Keratinocyte (primary cell): ENCODE measurements at regions not wholly inside any gene's neighbourhood (a gene's known extent, or its start where the extent isn't known, plus 50 kb on each side); places are given as distances from the start of the nearest gene placed in this dataset.

ENCODE experiments used
- DNase-seq: peaks from one replicate; pipeline ENCODE4 v3.0.0-alpha.2; 2011; ENCODE audit warnings: low read depth, missing footprints, low spot score
- FAIRE-seq: peaks from 2 replicates; lab custom pipeline; 2011; peaks lifted over from hg19 to GRCh38; lab: Jason Lieb, UNC
- H2AFZ ChIP-seq: 2 replicates; pipeline ENCODE4 v1.6.0; 2012; ENCODE audit warnings: low read length, control low read depth, inconsistent platforms; ENCODE audit not compliant: control insufficient read depth
- H3K27ac ChIP-seq: 2 replicates; pipeline ENCODE4 v1.5.1; 2011; ENCODE audit warnings: low read length; ENCODE audit not compliant: control insufficient read depth, insufficient read depth
- H3K27me3 ChIP-seq: 3 replicates; pipeline ENCODE4 v1.6.0; 2011; ENCODE audit warnings: low read length; ENCODE audit not compliant: control insufficient read depth, insufficient read depth; ENCODE audit errors: extremely low read depth
- H3K36me3 ChIP-seq, 2 experiments: 2 replicates in 1 of 2; 3 replicates in 1 of 2; pipeline ENCODE4 v1.5.1; 2011; ENCODE audit warnings: low read length in 2 of 2, mild to moderate bottlenecking in 1 of 2; ENCODE audit not compliant: control insufficient read depth in 2 of 2, insufficient read depth in 2 of 2; ENCODE audit errors: extremely low read depth in 1 of 2
- H3K4me1 ChIP-seq: 3 replicates; pipeline ENCODE4 v1.5.1; 2011; ENCODE audit warnings: low read length; ENCODE audit not compliant: control insufficient read depth, insufficient read depth; ENCODE audit errors: extremely low read depth
- H3K4me2 ChIP-seq: 3 replicates; pipeline ENCODE4 v1.6.0; 2011; ENCODE audit warnings: low read depth, low read length; ENCODE audit not compliant: control insufficient read depth, insufficient read depth; ENCODE audit errors: extremely low read depth
- H3K4me3 ChIP-seq, 3 experiments: fragments of 200-600 bp in 1 of 3; sonication (generic) in 1 of 3; 2 replicates in 2 of 3; 3 replicates in 1 of 3; pipeline ENCODE4 v1.5.1; 2011 to 2016; ENCODE audit warnings: low read length in 3 of 3, mild to moderate bottlenecking in 3 of 3, control low read depth in 2 of 3, inconsistent platforms in 1 of 3, low read depth in 1 of 3, mixed read lengths in 1 of 3, mixed run types in 1 of 3, moderate library complexity in 1 of 3; ENCODE audit not compliant: control insufficient read depth in 2 of 3, insufficient read depth in 2 of 3; ENCODE audit errors: extremely low read depth in 1 of 3
- H3K79me2 ChIP-seq: 2 replicates; pipeline ENCODE4 v1.6.0; 2012; ENCODE audit warnings: low read length; ENCODE audit not compliant: control insufficient read depth, insufficient read depth
- H3K9ac ChIP-seq: 3 replicates; pipeline ENCODE4 v1.6.0; 2011; ENCODE audit warnings: low read length; ENCODE audit not compliant: control insufficient read depth, insufficient read depth; ENCODE audit errors: extremely low read depth
- H3K9me1 ChIP-seq: 3 replicates; pipeline ENCODE4 v1.6.0; 2011; ENCODE audit warnings: low read length; ENCODE audit not compliant: control insufficient read depth, insufficient read depth; ENCODE audit errors: extremely low read depth
- H3K9me3 ChIP-seq: 2 replicates; pipeline ENCODE4 v1.5.1; 2012; ENCODE audit warnings: low read depth, low read length; ENCODE audit not compliant: control insufficient read depth
- H4K20me1 ChIP-seq: 3 replicates; pipeline ENCODE4 v1.6.0; 2011; ENCODE audit warnings: low read length; ENCODE audit not compliant: control insufficient read depth, insufficient read depth; ENCODE audit errors: extremely low read depth
- EZH2 ChIP-seq: IDR thresholded peaks from one replicate; pipeline ENCODE4 v1.6.1; 2012; ENCODE audit warnings: inconsistent platforms, mild to moderate bottlenecking, low read length, moderate library complexity
- dilution Hi-C: fragments of 300-500 bp; cut with MboI; formaldehyde crosslinking; loops from one replicate; pipeline ENCODE4 v1.7.0; 2020; ENCODE audit warnings: low sequenced_read_pairs; ENCODE audit not compliant: extremely low pct_ligation_motif_present
- TF ChIP-seq, protein P1 (sequence below), 3 experiments: IDR thresholded peaks in 1 of 3; conservative IDR thresholded peaks in 1 of 3; optimal IDR thresholded peaks in 1 of 3; 2 replicates in 2 of 3; 3 replicates in 1 of 3; pipeline versions ENCODE3 to v1.5.1; 2011; ENCODE audit warnings: low read length in 3 of 3, mild to moderate bottlenecking in 3 of 3, moderate library complexity in 2 of 3, control low read depth in 1 of 3, inconsistent platforms in 1 of 3; ENCODE audit not compliant: insufficient read depth in 2 of 3; ENCODE audit errors: extremely low read depth in 1 of 3

DNA sequence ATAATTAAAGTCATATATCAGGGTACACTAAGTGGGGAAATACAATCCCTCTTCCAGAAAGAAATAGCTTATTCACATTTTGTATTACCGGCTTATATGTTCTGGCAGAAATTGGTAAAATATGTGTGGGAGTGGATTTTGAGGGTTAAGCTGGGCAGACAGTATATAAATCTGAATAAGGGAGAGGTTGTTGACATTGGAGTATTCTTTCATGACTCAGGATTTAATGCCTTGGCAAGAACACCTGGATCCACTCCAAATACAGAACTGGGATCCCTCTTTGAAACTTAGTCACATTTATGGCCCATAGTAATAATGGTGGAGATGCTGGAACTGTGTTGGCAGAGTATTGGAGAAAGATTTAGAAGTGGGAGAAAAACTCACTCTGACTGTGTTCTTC is 54.3 kb upstream of the TET2 start:
- dilution Hi-C loops = no loop called here
- no peak overlapping the region for H3K4me3 ChIP-seq
- H3K27me3 ChIP-seq = no peaks in the 10 kb centered on the region
- H2AFZ ChIP-seq = peak overlapping the region; percentile 42
- peaks cover 22% of the 10 kb centered on the region for H3K4me1 ChIP-seq
- FAIRE-seq (peak; percentile 60), DNase-seq (no peak)
- no peak overlapping the region for H3K9ac ChIP-seq
- H3K36me3 ChIP-seq = no peaks in the 10 kb centered on the region
- peaks cover 7% of the 10 kb centered on the region for H3K9me3 ChIP-seq
- no peaks in the 10 kb centered on the region for H3K79me2 ChIP-seq
- no peak overlapping the region for H3K4me2 ChIP-seq
- H3K9me1 ChIP-seq = no peaks in the 10 kb centered on the region
- no peak overlapping the region for H3K27ac ChIP-seq
- no peaks in the 10 kb centered on the region for H4K20me1 ChIP-seq
- TF ChIP-seq, protein P1, sequence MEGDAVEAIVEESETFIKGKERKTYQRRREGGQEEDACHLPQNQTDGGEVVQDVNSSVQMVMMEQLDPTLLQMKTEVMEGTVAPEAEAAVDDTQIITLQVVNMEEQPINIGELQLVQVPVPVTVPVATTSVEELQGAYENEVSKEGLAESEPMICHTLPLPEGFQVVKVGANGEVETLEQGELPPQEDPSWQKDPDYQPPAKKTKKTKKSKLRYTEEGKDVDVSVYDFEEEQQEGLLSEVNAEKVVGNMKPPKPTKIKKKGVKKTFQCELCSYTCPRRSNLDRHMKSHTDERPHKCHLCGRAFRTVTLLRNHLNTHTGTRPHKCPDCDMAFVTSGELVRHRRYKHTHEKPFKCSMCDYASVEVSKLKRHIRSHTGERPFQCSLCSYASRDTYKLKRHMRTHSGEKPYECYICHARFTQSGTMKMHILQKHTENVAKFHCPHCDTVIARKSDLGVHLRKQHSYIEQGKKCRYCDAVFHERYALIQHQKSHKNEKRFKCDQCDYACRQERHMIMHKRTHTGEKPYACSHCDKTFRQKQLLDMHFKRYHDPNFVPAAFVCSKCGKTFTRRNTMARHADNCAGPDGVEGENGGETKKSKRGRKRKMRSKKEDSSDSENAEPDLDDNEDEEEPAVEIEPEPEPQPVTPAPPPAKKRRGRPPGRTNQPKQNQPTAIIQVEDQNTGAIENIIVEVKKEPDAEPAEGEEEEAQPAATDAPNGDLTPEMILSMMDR (optimal IDR thresholded peaks at IDR 0.05 in 1 of 3, IDR thresholded peaks at IDR 0.05 in 1 of 3, conservative IDR thresholded peaks at IDR 0.05 in 1 of 3; ENCODE audit: extremely low read depth in 1 of 3, insufficient read depth in 2 of 3, low read length in 3 of 3) = no peak
- no peak for TF ChIP-seq EZH2

DNA sequence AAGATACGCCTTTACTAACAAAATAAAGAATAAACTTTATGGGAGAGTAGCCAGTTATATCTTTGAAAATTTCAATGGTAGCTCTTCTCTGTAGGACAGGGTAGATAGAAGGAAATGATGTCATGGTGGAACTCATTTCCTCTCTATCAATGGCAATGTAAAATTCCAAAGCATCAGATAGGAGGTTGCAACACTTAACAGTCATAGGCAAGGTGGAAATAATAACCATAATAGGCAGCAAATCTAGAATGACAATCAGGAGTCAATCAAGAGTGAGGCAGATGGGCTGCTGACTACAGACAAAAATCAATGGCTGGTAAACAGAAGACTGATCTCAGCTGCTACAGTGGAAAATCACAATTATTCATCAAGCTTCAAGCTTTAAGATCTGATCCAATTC is 53.9 kb upstream of the TET2 start:
- Histone ChIP-seq H3K27me3 (no peaks in the 10 kb centered on the region), H3K9me3 (peaks cover 7% of the 10 kb centered on the region), H4K20me1 (no peaks in the 10 kb centered on the region), H3K4me3 (no peak overlapping the region), H3K9me1 (no peaks in the 10 kb centered on the region), H3K27ac (no peak overlapping the region), H3K36me3 (no peaks in the 10 kb centered on the region), H3K4me1 (peaks cover 22% of the 10 kb centered on the region), H2AFZ (peak overlapping the region; percentile 42), H3K79me2 (no peaks in the 10 kb centered on the region), H3K9ac (no peak overlapping the region), H3K4me2 (no peak overlapping the region)
- DNase-seq = no peak
- FAIRE-seq = peak; percentile 23
- dilution Hi-C loops = no loop called here
- no peak for TF ChIP-seq EZH2

DNA sequence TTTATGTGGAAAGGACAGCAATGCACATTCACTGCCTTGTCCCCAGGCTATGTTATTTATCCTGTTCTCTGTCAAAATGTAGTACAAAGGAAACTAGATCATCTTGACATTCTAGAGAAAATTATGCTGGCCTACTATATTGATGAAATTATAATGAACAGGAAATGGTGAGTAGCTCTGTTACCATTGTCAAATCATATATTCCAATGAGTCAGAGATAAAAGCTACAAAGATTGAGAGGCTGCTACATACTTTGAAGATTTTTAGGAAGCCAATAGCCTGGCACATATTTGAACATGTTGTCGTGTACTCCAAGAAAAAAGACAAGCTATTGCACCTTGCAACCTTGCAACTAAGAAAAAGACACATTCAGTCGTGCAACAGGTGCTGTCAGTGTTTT is 52.7 kb upstream of the TET2 start:
- Histone ChIP-seq H3K4me2 (no peak overlapping the region), H3K27ac (no peak overlapping the region), H4K20me1 (no peaks in the 10 kb centered on the region), H3K36me3 (no peaks in the 10 kb centered on the region), H2AFZ (no peak overlapping the region), H3K9me3 (peaks cover 7% of the 10 kb centered on the region), H3K4me1 (peaks cover 11% of the 10 kb centered on the region), H3K9me1 (no peaks in the 10 kb centered on the region), H3K9ac (no peak overlapping the region), H3K4me3 (no peak overlapping the region), H3K79me2 (no peaks in the 10 kb centered on the region), H3K27me3 (no peaks in the 10 kb centered on the region)
- FAIRE-seq (no peak), DNase-seq (no peak)
- TF ChIP-seq, protein P1 (optimal IDR thresholded peaks at IDR 0.05 in 1 of 3, IDR thresholded peaks at IDR 0.05 in 1 of 3, conservative IDR thresholded peaks at IDR 0.05 in 1 of 3; ENCODE audit: extremely low read depth in 1 of 3, insufficient read depth in 2 of 3, low read length in 3 of 3) = no peak
- no peak for TF ChIP-seq EZH2
- dilution Hi-C loops = no loop called here
